Panc1 (cell line): ENCODE measurements at regions not wholly inside any gene's neighbourhood (a gene's known extent, or its start where the extent isn't known, plus 50 kb on each side); places are given as distances from the start of the nearest gene placed in this dataset.

ENCODE experiments used
- ATAC-seq: fragments of 200-7000 bp; cut with Tn5 transposase; 2 replicates; pipeline ENCODE4 v1.9.1; 2020; ENCODE audit warnings: mild to moderate bottlenecking, moderate library complexity
- BruUV-seq: library from RNA; stranded (reverse); fragments of 400-500 nt; replicated peaks from 2 replicates; lab custom pipeline; 2021; lab: Mats Ljungman, UMichigan
- CTCF ChIA-PET: fragments of 300-600 bp; sonication (Branson Sonifier 250); formaldehyde crosslinking; loops from one replicate; lab custom pipeline; 2022; ENCODE audit warnings: antibody characterized with exemption; lab: Charles Lee
- POLR2A ChIA-PET: fragments of 300-600 bp; sonication (Branson Sonifier 250); formaldehyde crosslinking; loops from one replicate; lab custom pipeline; 2022; ENCODE audit warnings: antibody characterized with exemption; lab: Charles Lee
- DNase-seq: peaks from one replicate; pipeline ENCODE4 v3.0.0-alpha.2; 2010; ENCODE audit warnings: low read depth, low spot score
- H3K27ac ChIP-seq: 2 replicates; pipeline ENCODE4 v1.5.1; 2011; ENCODE audit warnings: mild to moderate bottlenecking, low read length, inconsistent platforms
- H3K27me3 ChIP-seq: fragments of 200-500 bp; sonication (Bioruptor generic); 2 replicates; pipeline ENCODE4 v1.6.0; 2014; ENCODE audit warnings: low read length, inconsistent platforms; ENCODE audit not compliant: control insufficient read depth, insufficient read depth
- H3K36me3 ChIP-seq: fragments of 200-500 bp; sonication (Bioruptor generic); 2 replicates; pipeline ENCODE4 v1.5.1; 2014; ENCODE audit warnings: inconsistent platforms, mild to moderate bottlenecking, low read length, moderate library complexity; ENCODE audit not compliant: control insufficient read depth, insufficient read depth
- H3K4me1 ChIP-seq: 2 replicates; pipeline ENCODE4 v1.5.1; 2011; ENCODE audit warnings: inconsistent platforms, mild to moderate bottlenecking, low read length, moderate library complexity; ENCODE audit not compliant: control insufficient read depth, insufficient read depth
- H3K4me3 ChIP-seq, 2 experiments: 2 replicates each; pipeline ENCODE4 v1.5.1; 2011 to 2012; ENCODE audit warnings: low read depth in 2 of 2, low read length in 2 of 2, mild to moderate bottlenecking in 2 of 2, inconsistent platforms in 1 of 2, moderate library complexity in 1 of 2
- H3K9me3 ChIP-seq: fragments of 200-500 bp; sonication (Bioruptor generic); 2 replicates; pipeline ENCODE4 v1.5.1; 2014; ENCODE audit warnings: low read depth, mild to moderate bottlenecking, inconsistent platforms, low read length, moderate library complexity; ENCODE audit not compliant: control insufficient read depth, insufficient read depth
- POLR2AphosphoS5 ChIP-seq: IDR thresholded peaks from 2 replicates; pipeline ENCODE4 v1.6.1; 2012; ENCODE audit warnings: mild to moderate bottlenecking, low read depth, low read length, moderate library complexity
- SIN3A ChIP-seq: IDR thresholded peaks from 2 replicates; pipeline ENCODE4 v1.6.1; 2012; ENCODE audit warnings: low read depth, mild to moderate bottlenecking, low read length, moderate library complexity, borderline replicate concordance; ENCODE audit not compliant: insufficient read depth
- TCF7L2 ChIP-seq: IDR thresholded peaks from 2 replicates; pipeline ENCODE4 v1.6.1; 2011; ENCODE audit warnings: mild to moderate bottlenecking, low read depth, low read length, inconsistent platforms
- in situ Hi-C: cut with HindIII; loops from 2 replicates; pipeline ENCODE4 v1.10.0; 2016; ENCODE audit warnings: low sequenced_read_pairs, low pct_unique_long_range_greater_than_20kb
- intact Hi-C: fragments of 100-400 bp; cut with micrococcal nuclease; formaldehyde crosslinking; loops from one replicate; pipeline ENCODE4 v1.10.0; 2022; ENCODE audit not compliant: unreplicated experiment
- TF ChIP-seq, protein P1 (sequence below), 2 experiments: IDR thresholded peaks; 2 replicates each; pipeline ENCODE4 v1.6.1; 2011 to 2012; ENCODE audit warnings: low read depth in 2 of 2, control low read depth in 1 of 2, low read length in 1 of 2, mild to moderate bottlenecking in 1 of 2, moderate library complexity in 1 of 2; ENCODE audit not compliant: insufficient read depth in 1 of 2
- TF ChIP-seq, protein P2 (sequence below): fragments of 450-650 bp; IDR thresholded peaks from 2 replicates; pipeline ENCODE4 v1.5.1; 2017; ENCODE audit warnings: mild to moderate bottlenecking

DNA sequence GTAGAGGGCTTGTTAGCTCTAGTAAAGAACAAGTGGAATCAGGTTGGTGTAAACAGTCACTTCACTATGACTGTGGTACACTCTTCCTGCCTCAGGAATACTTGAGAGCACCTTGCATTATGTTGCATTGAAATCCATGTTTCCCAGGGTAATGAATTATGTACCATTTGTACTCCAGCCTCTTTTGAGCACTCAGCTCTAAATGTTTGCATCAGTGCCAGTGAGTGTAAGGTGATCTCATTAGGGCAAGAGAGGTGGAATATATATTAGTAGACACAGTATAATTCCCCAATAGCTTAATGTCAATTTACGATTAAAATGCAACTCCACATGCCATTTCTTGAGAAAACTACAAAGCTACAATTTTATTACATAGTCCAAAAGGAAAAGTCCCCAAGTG, 319.6 kb upstream of the POU3F2 start:
- no TSS peak for BruUV-seq

DNA sequence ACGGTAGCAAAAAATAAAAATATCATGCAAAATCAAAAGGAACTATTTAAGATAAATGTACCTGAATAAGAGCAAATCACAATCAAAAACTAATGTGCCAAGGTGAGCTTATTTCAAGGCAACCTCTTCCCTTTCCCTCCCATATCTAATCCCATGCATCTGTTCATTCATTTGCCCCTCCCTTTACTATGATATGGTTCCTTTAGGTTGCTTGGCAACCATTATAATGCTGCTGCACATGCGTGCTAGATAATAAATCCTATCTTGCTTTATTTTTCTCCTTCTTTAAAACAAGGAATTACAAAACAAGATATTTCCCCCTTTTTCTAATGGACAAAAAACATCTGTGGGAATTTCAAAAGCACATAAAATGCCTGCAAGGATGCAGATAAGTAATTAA, 318.2 kb upstream of the POU3F2 start:
- Histone ChIP-seq H3K27me3 (no peaks in the 10 kb centered on the region), H3K4me1 (no peaks in the 10 kb centered on the region), H3K27ac (no peak overlapping the region), H3K9me3 (no peaks in the 10 kb centered on the region), H3K36me3 (no peaks in the 10 kb centered on the region), H3K4me3 (no peak overlapping the region)
- BruUV-seq, result no TSS peak
- intact Hi-C loops, result no loop called here
- DNase-seq, result no peak
- ChIA-PET POLR2A (no interaction called here), CTCF (no interaction called here)
- in situ Hi-C loops, result no loop called here
- TF ChIP-seq, protein P1, sequence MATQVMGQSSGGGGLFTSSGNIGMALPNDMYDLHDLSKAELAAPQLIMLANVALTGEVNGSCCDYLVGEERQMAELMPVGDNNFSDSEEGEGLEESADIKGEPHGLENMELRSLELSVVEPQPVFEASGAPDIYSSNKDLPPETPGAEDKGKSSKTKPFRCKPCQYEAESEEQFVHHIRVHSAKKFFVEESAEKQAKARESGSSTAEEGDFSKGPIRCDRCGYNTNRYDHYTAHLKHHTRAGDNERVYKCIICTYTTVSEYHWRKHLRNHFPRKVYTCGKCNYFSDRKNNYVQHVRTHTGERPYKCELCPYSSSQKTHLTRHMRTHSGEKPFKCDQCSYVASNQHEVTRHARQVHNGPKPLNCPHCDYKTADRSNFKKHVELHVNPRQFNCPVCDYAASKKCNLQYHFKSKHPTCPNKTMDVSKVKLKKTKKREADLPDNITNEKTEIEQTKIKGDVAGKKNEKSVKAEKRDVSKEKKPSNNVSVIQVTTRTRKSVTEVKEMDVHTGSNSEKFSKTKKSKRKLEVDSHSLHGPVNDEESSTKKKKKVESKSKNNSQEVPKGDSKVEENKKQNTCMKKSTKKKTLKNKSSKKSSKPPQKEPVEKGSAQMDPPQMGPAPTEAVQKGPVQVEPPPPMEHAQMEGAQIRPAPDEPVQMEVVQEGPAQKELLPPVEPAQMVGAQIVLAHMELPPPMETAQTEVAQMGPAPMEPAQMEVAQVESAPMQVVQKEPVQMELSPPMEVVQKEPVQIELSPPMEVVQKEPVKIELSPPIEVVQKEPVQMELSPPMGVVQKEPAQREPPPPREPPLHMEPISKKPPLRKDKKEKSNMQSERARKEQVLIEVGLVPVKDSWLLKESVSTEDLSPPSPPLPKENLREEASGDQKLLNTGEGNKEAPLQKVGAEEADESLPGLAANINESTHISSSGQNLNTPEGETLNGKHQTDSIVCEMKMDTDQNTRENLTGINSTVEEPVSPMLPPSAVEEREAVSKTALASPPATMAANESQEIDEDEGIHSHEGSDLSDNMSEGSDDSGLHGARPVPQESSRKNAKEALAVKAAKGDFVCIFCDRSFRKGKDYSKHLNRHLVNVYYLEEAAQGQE (IDR thresholded peaks at IDR 0.05; ENCODE audit: insufficient read depth in 1 of 2, low read depth in 2 of 2, low read length in 1 of 2), result no peak
- TF ChIP-seq SIN3A (no peak), POLR2AphosphoS5 (no peak)
- ATAC-seq, result no peak

More for the DNA sequence above, 319.6 kb upstream of the POU3F2 start:
- Histone ChIP-seq H3K9me3 (no peaks in the 10 kb centered on the region), H3K4me1 (no peaks in the 10 kb centered on the region), H3K27me3 (no peaks in the 10 kb centered on the region), H3K36me3 (no peaks in the 10 kb centered on the region), H3K4me3 (no peak overlapping the region), H3K27ac (no peak overlapping the region)
- ATAC-seq, result no peak
- TF ChIP-seq SIN3A (no peak), TCF7L2 (no peak), POLR2AphosphoS5 (no peak)
- TF ChIP-seq, protein P1 (IDR thresholded peaks at IDR 0.05; ENCODE audit: insufficient read depth in 1 of 2, low read depth in 2 of 2, low read length in 1 of 2), result no peak
- TF ChIP-seq, protein P2, sequence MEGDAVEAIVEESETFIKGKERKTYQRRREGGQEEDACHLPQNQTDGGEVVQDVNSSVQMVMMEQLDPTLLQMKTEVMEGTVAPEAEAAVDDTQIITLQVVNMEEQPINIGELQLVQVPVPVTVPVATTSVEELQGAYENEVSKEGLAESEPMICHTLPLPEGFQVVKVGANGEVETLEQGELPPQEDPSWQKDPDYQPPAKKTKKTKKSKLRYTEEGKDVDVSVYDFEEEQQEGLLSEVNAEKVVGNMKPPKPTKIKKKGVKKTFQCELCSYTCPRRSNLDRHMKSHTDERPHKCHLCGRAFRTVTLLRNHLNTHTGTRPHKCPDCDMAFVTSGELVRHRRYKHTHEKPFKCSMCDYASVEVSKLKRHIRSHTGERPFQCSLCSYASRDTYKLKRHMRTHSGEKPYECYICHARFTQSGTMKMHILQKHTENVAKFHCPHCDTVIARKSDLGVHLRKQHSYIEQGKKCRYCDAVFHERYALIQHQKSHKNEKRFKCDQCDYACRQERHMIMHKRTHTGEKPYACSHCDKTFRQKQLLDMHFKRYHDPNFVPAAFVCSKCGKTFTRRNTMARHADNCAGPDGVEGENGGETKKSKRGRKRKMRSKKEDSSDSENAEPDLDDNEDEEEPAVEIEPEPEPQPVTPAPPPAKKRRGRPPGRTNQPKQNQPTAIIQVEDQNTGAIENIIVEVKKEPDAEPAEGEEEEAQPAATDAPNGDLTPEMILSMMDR, result no peak
- POLR2A ChIA-PET, result no interaction called here
- CTCF ChIA-PET, result no interaction called here
- in situ Hi-C loops, result no loop called here
- intact Hi-C loops, result no loop called here
- DNase-seq, result no peak
